Ishikawa (cell line): ENCODE measurements at regions not wholly inside any gene's neighbourhood (a gene's known extent, or its start where the extent isn't known, plus 50 kb on each side); places are given as distances from the start of the nearest gene placed in this dataset.

Source experiments
- CEBPB ChIP-seq: IDR thresholded peaks from 2 replicates; pipeline ENCODE4 v1.6.1; 2012
- CREB1 ChIP-seq: IDR thresholded peaks from 2 replicates; pipeline ENCODE4 v1.6.1; 2012; ENCODE audit warnings: low read depth
- EGR1 ChIP-seq: IDR thresholded peaks from 2 replicates; pipeline ENCODE4 v1.6.1; 2012
- EP300 ChIP-seq: IDR thresholded peaks from 2 replicates; pipeline ENCODE4 v1.6.1; 2012; ENCODE audit warnings: borderline replicate concordance
- FOXM1 ChIP-seq: IDR thresholded peaks from 2 replicates; pipeline ENCODE4 v1.6.1; 2012; ENCODE audit warnings: low read depth, borderline replicate concordance
- RAD21 ChIP-seq: IDR thresholded peaks from 2 replicates; pipeline ENCODE4 v1.6.1; 2012; ENCODE audit warnings: low read depth
- TAF1 ChIP-seq: IDR thresholded peaks from 2 replicates; pipeline ENCODE4 v1.6.1; 2012; ENCODE audit warnings: low read depth, mild to moderate bottlenecking
- TEAD4 ChIP-seq: IDR thresholded peaks from 2 replicates; pipeline ENCODE4 v1.6.1; 2012
- YY1 ChIP-seq: IDR thresholded peaks from 2 replicates; pipeline ENCODE4 v1.6.1; 2012; ENCODE audit warnings: low read depth
- TF ChIP-seq, protein P1 (sequence below): IDR thresholded peaks from 2 replicates; pipeline ENCODE4 v1.6.1; 2012

DNA sequence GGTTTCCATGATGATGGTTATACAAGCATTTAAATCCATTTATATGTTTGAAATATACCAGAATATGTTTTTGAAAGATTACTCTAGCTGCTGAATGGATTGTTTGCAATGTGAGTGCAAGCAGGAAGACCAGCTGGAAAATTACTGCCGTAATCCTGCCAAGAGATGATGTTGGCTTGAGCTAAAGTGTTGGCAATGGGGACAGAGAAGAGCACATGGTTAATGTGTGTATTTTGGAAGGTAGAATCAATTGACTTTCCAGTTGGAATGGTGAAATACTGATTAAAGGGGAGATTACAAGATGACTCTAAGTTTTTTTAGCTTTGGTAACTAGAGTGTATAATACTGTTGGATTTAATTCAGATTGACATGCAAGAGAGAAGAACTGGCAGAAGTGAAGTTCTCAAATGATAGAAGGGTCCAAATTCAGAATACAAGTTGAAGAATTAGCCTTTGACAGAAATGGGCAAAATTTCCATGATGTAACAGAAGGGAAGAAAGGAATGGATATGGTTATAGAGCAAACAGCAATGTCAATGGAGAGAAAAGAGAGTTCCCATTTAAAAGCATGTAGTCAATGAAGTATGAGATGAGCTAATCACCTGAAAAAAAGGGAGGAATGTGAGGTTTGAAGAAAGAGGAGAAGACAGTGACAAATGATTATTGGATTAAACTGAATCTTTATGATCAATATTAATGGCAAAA lies 422.0 kb downstream of the CDC14C start:
- TF ChIP-seq TAF1, result no peak
- TF ChIP-seq CREB1, result no peak
- TF ChIP-seq YY1, result no peak
- TF ChIP-seq FOXM1, result no peak
- no peak for TF ChIP-seq EP300
- TF ChIP-seq, protein P1, sequence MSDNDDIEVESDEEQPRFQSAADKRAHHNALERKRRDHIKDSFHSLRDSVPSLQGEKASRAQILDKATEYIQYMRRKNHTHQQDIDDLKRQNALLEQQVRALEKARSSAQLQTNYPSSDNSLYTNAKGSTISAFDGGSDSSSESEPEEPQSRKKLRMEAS, result no peak
- no peak for TF ChIP-seq EGR1
- no peak for TF ChIP-seq TEAD4
- TF ChIP-seq CEBPB, result no peak
- no peak for TF ChIP-seq RAD21
